ENCODE measurements at regions not wholly inside any gene's neighbourhood (a gene's known extent, or its start where the extent isn't known, plus 50 kb on each side); places are given as distances from the start of the nearest gene placed in this dataset.

DNA sequence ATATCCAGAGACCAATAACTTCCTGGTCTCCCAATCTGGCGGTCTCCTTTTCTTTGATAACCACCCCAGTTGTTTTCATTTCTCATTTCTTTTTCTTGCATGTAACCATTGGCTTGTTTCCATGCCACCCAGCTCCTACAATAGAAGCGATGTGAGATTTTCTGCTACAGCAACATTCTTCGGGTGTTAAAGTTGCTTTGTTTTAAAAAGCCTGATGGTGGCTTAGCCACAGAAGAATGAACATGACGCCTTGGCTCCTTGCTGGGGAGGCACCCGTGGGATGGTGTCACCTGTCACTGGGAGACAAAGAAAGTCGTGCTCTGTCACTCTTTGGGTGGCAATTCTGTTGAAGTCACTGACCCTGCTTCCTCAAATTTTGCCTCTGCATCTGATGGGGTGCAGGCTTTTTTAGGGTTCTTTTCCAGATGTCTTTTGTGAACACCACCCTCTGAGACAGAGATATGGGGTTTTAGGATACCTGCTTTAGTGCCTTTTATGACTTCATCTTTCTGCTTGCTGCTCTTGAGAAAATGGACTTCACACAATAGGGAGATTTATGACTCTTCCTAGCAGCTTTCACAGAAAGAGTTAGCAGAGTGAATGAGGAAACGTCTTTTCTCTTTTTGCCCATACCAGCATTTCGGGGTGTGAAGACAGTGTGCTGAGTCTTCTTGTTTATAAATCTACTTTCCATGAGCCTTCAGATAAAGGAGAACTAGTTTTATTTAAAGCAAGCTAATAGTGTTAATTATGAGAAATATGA lies 265.3 kb upstream of the TBX3 start:
- no peak for DNase-seq (ENCODE audit: low read depth)
- no peak overlapping the region for H3K4me3 ChIP-seq (ENCODE audit: control insufficient read depth, low read depth, low read length)
- TF ChIP-seq, protein P1, sequence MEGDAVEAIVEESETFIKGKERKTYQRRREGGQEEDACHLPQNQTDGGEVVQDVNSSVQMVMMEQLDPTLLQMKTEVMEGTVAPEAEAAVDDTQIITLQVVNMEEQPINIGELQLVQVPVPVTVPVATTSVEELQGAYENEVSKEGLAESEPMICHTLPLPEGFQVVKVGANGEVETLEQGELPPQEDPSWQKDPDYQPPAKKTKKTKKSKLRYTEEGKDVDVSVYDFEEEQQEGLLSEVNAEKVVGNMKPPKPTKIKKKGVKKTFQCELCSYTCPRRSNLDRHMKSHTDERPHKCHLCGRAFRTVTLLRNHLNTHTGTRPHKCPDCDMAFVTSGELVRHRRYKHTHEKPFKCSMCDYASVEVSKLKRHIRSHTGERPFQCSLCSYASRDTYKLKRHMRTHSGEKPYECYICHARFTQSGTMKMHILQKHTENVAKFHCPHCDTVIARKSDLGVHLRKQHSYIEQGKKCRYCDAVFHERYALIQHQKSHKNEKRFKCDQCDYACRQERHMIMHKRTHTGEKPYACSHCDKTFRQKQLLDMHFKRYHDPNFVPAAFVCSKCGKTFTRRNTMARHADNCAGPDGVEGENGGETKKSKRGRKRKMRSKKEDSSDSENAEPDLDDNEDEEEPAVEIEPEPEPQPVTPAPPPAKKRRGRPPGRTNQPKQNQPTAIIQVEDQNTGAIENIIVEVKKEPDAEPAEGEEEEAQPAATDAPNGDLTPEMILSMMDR (IDR thresholded peaks at IDR 0.05; ENCODE audit: control insufficient read depth, insufficient read depth, low read depth, low read length, missing control alignments), result no peak

DNA sequence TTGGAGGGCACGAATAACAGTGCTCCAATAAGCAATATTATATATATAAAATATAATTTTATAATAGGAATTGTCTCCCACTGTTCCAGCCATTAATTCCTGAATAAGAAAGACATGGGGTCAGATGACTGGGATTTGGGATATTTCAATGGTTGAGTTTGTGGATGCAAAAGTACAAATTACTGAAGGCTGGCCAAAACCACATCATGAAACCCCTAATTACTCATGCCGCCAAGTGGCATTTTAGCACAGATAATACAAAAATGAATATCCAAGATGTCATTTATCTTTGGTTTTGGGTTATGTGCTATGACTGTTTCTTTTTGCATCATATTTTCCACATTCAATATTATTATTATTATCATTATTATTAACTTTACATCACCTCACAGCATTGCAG lies 261.4 kb upstream of the TBX3 start:
- TF ChIP-seq, protein P1 (IDR thresholded peaks at IDR 0.05; ENCODE audit: control insufficient read depth, insufficient read depth, low read depth, low read length, missing control alignments), result no peak
- H3K4me3 ChIP-seq (ENCODE audit: control insufficient read depth, low read depth, low read length), result no peak overlapping the region
- no peak for DNase-seq (ENCODE audit: low read depth)

DNA sequence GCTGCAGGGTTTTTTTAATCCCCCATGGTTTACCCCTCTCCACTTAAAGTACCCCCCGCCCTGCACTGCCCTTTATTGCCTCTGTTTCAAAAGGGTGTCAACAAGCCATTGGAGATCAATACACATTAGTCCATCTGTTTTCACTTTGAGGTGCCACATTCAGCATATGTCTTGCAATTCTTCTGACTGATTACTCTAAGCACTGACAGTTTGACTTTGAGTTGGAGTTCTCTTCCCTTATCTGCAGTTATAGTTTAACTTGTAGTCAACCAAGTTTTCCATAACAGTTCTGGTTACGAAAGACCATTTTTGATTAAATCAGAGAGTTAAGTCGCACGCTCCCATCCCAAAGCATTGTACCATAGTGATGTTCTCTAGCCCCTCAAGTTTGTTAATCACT lies 260.8 kb upstream of the TBX3 start:
- no peak overlapping the region for H3K4me3 ChIP-seq (ENCODE audit: control insufficient read depth, low read depth, low read length)
- TF ChIP-seq, protein P1 (IDR thresholded peaks at IDR 0.05; ENCODE audit: control insufficient read depth, insufficient read depth, low read depth, low read length, missing control alignments), result no peak
- no peak for DNase-seq (ENCODE audit: low read depth)

DNA sequence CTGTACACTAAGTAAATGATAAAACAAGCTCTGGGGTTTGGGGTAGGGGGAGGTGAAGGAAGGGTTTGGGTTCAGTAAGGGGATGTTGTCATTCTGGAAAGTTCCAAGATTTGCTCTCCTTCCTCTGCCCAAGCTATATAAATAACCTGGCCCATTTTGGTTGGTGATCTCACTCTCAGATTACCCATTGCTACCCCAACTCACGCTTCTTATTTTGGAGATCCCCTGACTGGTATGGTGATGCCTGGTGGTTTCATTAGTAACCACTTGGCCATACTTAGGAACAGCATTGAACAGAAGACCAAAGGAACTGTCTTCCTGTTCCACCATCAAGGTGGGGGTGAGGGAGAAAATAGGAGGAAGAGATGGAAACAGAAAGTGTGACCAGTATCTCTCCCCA lies 259.6 kb upstream of the TBX3 start:
- no peak overlapping the region for H3K4me3 ChIP-seq (ENCODE audit: control insufficient read depth, low read depth, low read length)
- no peak for DNase-seq (ENCODE audit: low read depth)
- TF ChIP-seq, protein P1 (IDR thresholded peaks at IDR 0.05; ENCODE audit: control insufficient read depth, insufficient read depth, low read depth, low read length, missing control alignments), result no peak

DNA sequence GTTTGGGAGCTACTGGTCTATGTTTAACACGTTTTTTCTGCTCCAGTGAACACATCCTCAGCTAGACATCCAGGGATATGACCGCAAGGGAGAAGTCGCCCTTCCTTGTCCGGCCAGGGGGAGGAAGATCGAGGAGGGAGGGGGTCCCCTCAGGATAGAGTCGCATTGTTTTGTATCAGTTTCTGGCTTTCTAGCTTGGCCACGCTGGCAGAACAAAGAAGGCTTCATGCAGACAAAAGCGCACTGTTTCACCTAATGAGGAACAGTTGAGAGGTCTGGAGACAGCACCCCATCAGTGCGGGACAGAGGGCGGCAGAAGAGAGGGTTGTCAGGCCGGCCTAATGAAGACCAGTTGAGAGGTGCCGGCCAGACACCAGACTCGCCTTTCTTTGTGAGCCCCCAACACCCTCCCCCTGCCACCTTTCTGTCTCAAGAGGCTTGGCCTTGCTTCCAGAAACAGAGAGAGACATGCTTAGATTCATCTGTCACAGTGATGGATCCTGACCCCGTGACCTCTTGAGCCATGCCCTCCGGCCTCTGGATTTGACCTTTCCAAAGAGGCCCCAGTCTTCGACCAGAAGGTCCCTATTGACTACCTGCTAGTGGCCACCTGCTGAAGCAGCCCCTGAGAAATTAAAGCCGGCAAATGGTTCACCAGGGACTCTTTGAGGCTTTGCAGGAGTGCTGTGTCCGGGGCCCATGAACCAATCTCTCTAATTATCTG lies 254.7 kb upstream of the TBX3 start:
- TF ChIP-seq, protein P1 (IDR thresholded peaks at IDR 0.05; ENCODE audit: control insufficient read depth, insufficient read depth, low read depth, low read length, missing control alignments), result no peak
- no peak overlapping the region for H3K4me3 ChIP-seq (ENCODE audit: control insufficient read depth, low read depth, low read length)
- DNase-seq (ENCODE audit: low read depth), result no peak

DNA sequence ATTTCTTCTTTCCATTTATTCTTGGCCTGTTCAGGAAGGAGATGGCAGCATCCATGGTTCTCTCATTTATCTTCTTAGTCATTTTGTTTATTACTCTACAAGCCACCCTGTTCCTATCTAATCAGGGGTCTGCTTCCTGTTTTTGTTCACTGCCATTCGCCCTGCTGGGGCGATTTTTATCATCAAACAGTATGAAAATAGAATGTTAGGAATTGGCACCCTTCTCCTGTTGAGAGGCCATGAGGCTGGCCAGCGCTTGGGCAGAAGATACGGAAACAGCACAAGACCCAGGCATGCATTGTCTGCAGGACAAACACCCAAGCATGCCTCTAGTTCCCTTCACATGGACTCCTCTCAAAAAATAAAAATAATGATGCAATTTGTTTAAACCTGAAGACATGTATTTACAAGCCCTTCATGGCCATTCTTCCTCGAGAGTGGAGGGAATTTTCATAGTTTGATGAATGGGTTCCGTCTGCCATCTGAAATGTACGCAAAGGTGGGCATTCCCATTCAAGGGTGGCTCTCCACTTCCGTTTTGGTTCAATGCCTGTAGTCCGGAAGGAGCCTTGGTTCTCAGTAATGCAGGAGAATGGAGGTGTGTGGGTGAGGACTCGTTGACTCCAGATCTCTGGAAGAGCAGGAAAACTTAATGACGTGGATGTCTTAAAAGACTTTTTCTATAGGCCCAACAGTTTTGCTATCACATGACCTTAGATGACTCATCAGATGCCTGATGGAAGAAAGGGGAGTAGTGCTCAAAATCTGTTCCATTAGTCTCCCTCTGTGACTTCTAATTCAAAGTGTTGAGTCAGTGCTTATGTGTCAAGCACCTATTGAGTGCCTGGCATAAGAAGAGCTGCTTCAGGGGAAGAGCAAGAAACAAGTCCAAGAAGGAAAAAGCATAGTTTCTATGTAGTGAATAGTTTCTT lies 252.4 kb upstream of the TBX3 start:
- no peak for DNase-seq (ENCODE audit: low read depth)
- H3K4me3 ChIP-seq (ENCODE audit: control insufficient read depth, low read depth, low read length), result no peak overlapping the region
- TF ChIP-seq, protein P1 (IDR thresholded peaks at IDR 0.05; ENCODE audit: control insufficient read depth, insufficient read depth, low read depth, low read length, missing control alignments), result no peak
